ENCODE measurements at regions not wholly inside any gene's neighbourhood (a gene's known extent, or its start where the extent isn't known, plus 50 kb on each side); places are given as distances from the start of the nearest gene placed in this dataset.
"Not testable (repeated sequence)": the region's sequence is repeated elsewhere in the genome, so short reads cannot be mapped to it uniquely, and the experiment has no call there.

DNA sequence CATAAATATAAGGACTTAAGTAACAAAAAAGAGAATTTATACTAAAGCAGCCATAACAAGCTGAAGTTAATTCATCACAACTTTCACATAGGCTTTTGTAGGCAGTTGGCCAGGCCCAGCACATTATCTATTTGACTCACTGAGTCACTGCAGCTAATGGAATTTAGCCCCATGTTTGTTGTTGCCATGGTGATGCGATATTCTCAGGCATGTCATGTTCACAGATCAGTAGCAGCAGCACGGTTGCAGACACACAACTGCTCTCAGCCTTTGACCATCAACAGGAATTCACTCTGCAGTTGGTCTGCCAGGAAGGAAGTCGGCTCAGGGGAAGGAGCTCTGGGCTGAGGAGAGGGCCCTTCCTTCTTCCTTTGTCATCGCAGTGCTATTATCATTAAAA is 639.8 kb downstream of the TMEM182 start:
- DNase-seq = no peak

- DNase-seq = no peak
Measured at GRCh38 chr2:103402336-103402735, 640.5 kb downstream of the TMEM182 start.

DNA sequence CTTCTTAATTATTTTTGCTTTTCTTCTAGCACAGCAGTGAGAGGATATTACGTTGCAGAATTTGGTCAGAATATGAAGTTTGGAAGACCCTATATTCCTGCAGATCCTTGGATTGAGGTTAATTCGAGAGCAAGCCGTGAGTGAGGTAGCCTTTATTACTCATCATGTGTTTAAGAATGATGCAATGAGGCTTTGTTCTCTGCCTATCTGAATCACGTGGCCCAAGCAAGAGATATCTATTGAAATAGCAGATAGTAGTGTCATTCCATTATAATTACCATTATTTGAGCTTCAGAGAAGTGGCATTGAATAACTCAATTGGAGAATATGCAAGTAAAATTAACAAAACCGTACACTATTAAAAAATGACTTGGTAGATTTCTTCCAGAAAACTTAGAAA is 641.1 kb downstream of the TMEM182 start:
- DNase-seq = no peak

DNA sequence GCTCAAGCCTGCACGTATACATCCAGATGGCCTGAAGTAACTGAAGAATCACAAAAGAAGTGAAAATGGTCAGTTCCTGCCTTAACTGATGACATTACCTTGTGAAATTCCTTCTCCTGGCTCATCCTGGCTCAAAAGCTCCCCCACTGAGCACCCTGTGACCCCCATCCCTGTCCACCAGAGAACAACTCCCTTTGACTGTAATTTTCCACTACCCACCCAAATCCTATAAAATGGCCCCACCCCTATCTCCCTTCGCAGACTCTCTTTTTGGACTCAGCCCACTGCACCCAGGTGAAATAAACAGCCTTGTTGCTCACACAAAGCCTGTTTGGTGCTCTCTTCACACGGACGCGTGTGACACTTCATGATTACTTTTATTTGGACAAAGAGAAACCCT is 641.6 kb downstream of the TMEM182 start:
- not testable (repeated sequence) for DNase-seq

- no peak for DNase-seq
Measured at GRCh38 chr2:103410221-103410620, 648.4 kb downstream of the TMEM182 start.

DNA sequence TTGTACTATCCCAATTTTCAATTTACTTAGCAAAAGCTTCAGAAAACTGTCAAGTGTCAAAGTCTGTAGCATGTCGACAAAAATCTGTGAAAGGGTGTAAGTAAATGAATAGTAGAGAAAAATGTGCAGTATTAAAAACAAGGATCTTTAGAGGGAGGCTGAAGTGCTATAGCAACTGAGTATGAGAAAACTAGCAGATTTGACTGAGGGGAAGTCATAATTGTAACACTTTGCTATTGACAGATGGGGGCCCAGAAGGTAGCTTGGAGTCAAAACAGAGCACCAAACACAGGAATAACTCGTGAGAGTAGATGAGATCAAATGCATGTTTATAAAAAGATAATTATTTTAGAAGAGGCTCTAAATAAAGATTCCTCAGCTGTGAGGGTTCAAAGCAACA is 657.7 kb downstream of the TMEM182 start:
- DNase-seq = no peak

- no peak for DNase-seq
Measured at GRCh38 chr2:103423100-103423499, 661.3 kb downstream of the TMEM182 start.

- no peak for DNase-seq
Measured at GRCh38 chr2:103427567-103427966, 665.7 kb downstream of the TMEM182 start.

GRCh38 chr2:103430191-103430590 is 668.4 kb downstream of the TMEM182 start:
- no peak for DNase-seq

DNA sequence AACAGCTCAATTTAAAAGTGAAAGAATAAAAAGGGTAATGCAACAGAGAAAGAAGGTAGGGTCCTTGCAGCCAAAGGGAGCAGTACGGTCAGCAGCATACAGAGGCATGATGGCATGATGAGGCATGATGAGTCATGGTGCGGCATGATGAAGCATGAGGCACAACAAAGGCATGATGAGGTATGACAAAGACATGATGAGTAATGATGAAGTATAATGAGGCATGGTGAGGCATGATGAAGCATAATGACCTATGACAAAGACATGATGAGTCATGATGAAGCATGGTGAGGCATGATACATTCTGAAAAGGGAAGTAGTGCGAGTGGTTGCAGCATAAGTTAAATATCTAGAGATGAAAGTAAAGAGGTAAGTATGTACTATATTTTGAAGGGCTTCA is 673.2 kb downstream of the TMEM182 start:
- no peak for DNase-seq

GRCh38 chr2:103437161-103437560 is 675.3 kb downstream of the TMEM182 start:
- no peak for DNase-seq

GRCh38 chr2:103445347-103445746 is 683.5 kb downstream of the TMEM182 start:
- no peak for DNase-seq

DNA sequence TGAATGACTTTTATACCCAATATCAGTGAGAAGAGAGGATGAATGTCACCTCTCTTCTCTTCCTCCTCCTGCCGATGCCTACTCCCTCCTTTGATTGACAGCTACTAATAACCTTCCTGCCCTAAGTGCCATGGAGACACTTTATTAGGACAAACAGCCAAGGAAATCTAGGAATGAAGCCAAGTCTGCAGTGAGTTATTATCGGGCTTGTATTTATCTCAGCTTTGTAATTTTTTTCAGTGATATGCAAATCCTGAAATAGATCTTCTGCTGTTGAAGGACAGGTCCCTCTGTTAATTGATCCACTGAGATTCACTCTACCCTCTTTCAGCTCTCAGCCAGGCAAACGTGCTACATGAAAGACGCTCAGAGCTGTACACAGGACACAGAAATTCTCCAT is 686.7 kb downstream of the TMEM182 start:
- DNase-seq = no peak

- DNase-seq = no peak
Measured at GRCh38 chr2:103451283-103451682, 689.5 kb downstream of the TMEM182 start.

DNA sequence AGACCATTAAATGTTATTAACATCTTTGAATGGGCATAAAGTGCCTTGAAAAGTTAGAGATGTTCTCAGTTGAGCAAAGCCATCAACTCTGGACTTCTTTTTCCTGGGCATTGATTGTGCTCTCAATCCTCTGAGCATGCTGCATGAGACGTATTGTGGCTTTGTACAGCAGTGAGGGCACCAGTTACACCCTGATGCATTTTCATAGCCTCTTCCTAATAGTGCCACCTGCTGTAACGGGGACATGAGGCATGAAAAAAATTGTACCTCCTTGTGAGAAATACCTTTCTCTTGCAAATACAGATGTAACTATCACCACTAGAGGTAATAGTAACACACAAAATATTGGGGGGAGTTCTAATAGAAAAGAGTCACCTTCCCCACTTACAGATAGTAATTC is 697.5 kb downstream of the TMEM182 start:
- no peak for DNase-seq

DNA sequence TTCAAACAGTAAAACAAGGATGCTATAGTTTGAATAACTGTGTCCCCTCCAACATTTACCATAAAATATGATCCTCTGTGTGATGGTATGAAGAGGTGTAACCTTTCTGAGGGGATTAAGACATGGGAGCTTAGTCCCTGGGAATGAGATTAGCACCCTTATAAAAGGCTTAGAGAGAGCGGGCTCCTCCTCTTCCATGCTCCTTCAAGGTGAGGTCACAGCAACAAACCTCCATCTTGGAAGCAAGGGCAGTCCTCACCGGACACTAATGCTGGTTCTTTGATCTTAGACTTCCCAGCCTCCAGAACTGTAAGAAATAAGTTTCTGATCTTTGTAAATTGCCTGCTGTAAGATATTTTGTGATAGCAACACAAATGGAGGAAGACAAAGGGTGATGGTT is 700.3 kb downstream of the TMEM182 start:
- no peak for DNase-seq

DNA sequence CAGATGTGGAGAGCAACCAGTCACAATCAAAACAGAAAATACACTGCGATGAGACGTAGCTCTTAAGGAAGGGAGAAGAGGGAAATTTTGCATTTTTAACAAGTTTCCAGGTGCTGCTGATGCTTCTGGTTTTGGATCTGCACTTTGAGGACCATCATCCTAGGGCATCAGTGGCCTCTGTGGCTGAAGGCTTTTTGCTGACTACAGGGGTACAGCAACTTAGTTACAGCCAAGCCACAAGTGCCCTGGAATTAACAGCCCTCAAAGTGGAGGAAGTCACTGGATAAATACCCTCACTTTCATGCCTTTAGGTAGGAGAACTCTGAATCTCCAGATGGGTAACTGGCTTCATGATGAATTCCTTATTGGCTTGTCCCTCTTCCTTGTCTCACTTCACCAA is 700.9 kb downstream of the TMEM182 start:
- no peak for DNase-seq

- DNase-seq = no peak
Measured at GRCh38 chr2:103464831-103465230, 703.0 kb downstream of the TMEM182 start.

- no peak for DNase-seq
Measured at GRCh38 chr2:103469800-103470199, 708.0 kb downstream of the TMEM182 start.

GRCh38 chr2:103484906-103485305 is 723.1 kb downstream of the TMEM182 start:
- no peak for DNase-seq

- DNase-seq = no peak
Measured at GRCh38 chr2:103496850-103497249, 735.0 kb downstream of the TMEM182 start.

DNA sequence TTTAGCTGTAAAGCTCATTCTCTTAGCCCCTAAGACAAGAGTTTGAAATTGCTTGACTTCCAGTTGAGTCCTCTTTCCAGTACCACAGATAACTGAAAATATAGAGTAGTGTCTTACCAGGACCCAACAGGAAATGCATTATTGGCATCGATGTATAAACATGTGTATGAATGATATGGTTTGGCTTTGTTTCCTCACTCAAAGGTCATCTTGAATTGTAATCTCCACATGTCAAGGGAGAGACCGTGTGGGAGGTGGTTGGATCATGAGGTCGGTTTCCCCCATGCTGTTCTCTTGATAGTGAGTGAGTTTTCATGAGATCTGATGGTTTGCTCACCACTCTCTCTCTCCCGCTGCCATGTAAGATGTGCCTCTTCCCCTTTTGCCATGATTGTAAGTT is 745.0 kb downstream of the TMEM182 start:
- no peak for DNase-seq

GRCh38 chr2:103512442-103512841 is 750.6 kb downstream of the TMEM182 start:
- no peak for DNase-seq

- DNase-seq = no peak
Measured at GRCh38 chr2:103520547-103520946, 758.7 kb downstream of the TMEM182 start.

- DNase-seq = no peak
Measured at GRCh38 chr2:103525756-103526155, 763.9 kb downstream of the TMEM182 start.

GRCh38 chr2:103526757-103527156 is 764.9 kb downstream of the TMEM182 start:
- DNase-seq = no peak
